ENCODE measurements at regions not wholly inside any gene's neighbourhood (a gene's known extent, or its start where the extent isn't known, plus 50 kb on each side); places are given as distances from the start of the nearest gene placed in this dataset.

DNA sequence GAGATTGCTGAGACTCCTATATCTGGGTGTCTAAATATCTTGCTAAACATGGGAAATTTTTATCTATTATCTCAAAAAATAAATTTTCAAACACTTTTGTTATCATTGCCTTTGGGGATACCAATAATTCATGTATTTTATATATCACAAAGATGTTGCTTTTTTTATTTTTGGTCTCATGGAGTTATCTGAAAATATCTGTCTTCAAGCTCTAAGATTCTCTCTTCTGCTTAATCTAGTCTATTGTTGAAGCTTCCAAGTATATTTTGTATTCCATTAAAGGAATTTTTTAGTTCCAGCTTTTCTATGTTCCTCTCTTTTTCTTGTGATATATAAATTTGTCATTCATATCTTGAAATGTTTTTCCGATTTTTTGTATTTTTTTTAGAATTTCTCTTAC, 812.0 kb downstream of the DACH1 start:
- no peaks in the 10 kb centered on the region for H3K36me3 ChIP-seq (replicated peaks in 1 of 2; ENCODE audit: insufficient read depth in 1 of 2, low read depth in 2 of 2)
- DNase-seq (no peak), ATAC-seq (no peak)
- TF ChIP-seq, protein P1, sequence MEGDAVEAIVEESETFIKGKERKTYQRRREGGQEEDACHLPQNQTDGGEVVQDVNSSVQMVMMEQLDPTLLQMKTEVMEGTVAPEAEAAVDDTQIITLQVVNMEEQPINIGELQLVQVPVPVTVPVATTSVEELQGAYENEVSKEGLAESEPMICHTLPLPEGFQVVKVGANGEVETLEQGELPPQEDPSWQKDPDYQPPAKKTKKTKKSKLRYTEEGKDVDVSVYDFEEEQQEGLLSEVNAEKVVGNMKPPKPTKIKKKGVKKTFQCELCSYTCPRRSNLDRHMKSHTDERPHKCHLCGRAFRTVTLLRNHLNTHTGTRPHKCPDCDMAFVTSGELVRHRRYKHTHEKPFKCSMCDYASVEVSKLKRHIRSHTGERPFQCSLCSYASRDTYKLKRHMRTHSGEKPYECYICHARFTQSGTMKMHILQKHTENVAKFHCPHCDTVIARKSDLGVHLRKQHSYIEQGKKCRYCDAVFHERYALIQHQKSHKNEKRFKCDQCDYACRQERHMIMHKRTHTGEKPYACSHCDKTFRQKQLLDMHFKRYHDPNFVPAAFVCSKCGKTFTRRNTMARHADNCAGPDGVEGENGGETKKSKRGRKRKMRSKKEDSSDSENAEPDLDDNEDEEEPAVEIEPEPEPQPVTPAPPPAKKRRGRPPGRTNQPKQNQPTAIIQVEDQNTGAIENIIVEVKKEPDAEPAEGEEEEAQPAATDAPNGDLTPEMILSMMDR (IDR thresholded peaks at IDR 0.05): no peak
- TF ChIP-seq POLR2A (IDR thresholded peaks at IDR 0.05): no peak
- WGBS, 2 donors: 55 to 68% methylated on average over 1 of the region's 1 CpG
- H3K4me3 ChIP-seq: no peak overlapping the region
- no peaks in the 10 kb centered on the region for H3K27me3 ChIP-seq
- H3K27ac ChIP-seq: no peak overlapping the region
- H3K4me1 ChIP-seq: no peaks in the 10 kb centered on the region
- intact Hi-C loops (cut with DNase I): no loop called here
- no peaks in the 10 kb centered on the region for H3K9me3 ChIP-seq

DNA sequence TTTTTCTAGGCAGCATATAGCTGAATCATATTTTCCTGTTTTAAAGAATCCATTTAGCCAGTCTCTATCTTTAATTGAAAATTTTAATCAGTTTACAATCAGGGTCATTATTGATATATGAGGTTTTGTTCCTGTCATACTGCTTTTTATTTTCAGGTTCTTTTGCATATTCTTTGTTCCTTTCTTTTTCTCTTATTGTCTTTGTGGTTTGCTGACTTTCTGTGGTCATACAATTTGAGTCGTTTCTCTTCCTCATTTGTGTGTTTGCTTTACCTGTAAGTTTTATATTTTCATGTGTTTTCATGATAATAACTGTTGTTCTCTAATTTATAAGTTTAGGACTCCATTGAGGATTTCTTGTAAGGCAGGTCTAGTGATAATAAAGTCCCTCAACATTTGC, 812.6 kb downstream of the DACH1 start:
- 32 to 62% methylated on average over 1 of the region's 1 CpG for WGBS, 2 donors
- H3K27me3 ChIP-seq: no peaks in the 10 kb centered on the region
- DNase-seq (no peak), ATAC-seq (no peak)
- no peaks in the 10 kb centered on the region for H3K36me3 ChIP-seq (replicated peaks in 1 of 2; ENCODE audit: insufficient read depth in 1 of 2, low read depth in 2 of 2)
- intact Hi-C loops (cut with DNase I): no loop called here
- H3K27ac ChIP-seq: no peak overlapping the region
- H3K9me3 ChIP-seq: no peaks in the 10 kb centered on the region
- no peaks in the 10 kb centered on the region for H3K4me1 ChIP-seq
- H3K4me3 ChIP-seq: no peak overlapping the region
- TF ChIP-seq, protein P1 (IDR thresholded peaks at IDR 0.05): no peak
- no peak for TF ChIP-seq POLR2A (IDR thresholded peaks at IDR 0.05)

DNA sequence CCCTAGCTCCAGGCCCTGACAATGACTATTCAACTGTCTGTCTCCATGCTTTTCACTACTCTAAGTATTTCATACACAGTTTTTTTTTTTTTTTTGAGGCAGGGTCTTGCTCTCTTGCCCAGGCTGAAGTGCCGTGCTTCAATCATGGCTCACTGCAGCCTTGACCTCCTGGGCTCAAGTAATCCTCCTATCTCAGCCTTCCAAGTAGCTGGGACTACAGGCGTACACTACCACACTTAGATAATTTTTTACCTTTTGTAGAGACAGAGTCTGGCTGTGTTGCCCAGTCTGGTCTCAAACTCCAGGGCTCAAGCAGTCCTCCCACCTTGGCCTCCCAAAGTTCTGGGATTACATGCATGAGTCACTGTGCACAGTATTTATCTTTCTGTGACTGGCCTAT, 815.4 kb downstream of the DACH1 start:
- Histone ChIP-seq H3K4me1 (no peaks in the 10 kb centered on the region), H3K9me3 (no peaks in the 10 kb centered on the region), H3K36me3 (replicated peaks in 1 of 2; ENCODE audit: insufficient read depth in 1 of 2, low read depth in 2 of 2) (no peaks in the 10 kb centered on the region), H3K4me3 (no peak overlapping the region), H3K27me3 (no peaks in the 10 kb centered on the region), H3K27ac (no peak overlapping the region)
- 76 to 77% methylated on average over 2 of the region's 2 CpGs for WGBS, 2 donors
- DNase-seq: no peak
- no peak for TF ChIP-seq POLR2A (IDR thresholded peaks at IDR 0.05)
- TF ChIP-seq, protein P1 (IDR thresholded peaks at IDR 0.05): no peak
- intact Hi-C loops (cut with DNase I): no loop called here
- no peak for ATAC-seq

DNA sequence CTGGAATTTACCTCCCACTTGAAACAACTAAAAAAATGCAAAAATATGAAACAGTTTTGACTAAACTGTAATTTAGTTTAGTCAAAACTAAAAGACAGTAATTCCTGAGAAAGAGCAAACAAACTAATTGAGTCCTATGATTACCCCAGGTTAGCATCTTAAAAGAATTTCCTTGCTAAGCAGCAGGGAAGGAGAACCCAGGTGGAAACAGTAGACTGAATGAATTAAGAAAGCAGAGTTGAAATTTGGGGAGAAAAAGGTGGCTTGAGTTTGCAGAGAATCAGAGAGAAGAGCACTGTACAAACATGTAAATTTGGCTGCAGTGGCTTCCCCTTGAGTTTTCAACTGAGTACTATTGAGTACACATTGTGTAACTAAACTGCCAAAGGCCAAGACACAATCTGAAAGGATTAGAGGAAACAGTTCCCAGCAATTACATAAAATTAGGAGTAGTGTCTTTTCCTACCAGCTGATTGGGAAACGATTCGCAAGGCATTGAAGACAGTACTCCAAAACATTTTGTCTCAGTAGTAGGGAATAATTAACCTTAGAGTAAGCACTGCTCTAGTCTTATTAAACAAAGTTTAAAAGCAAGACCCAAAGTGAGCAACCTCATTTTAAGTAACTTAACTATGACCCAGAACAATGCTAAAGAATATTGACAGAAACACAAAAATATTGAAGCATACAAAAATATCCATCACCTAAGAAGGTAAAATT, 820.5 kb downstream of the DACH1 start:
- no peak for ATAC-seq

More for the DNA sequence above, 820.5 kb downstream of the DACH1 start:
- Histone ChIP-seq H3K4me3 (no peak overlapping the region), H3K36me3 (replicated peaks in 1 of 2; ENCODE audit: insufficient read depth in 1 of 2, low read depth in 2 of 2) (no peaks in the 10 kb centered on the region), H3K27ac (no peak overlapping the region), H3K27me3 (no peaks in the 10 kb centered on the region), H3K4me1 (no peaks in the 10 kb centered on the region), H3K9me3 (no peaks in the 10 kb centered on the region)
- TF ChIP-seq, protein P1 (IDR thresholded peaks at IDR 0.05): no peak
- TF ChIP-seq POLR2A (IDR thresholded peaks at IDR 0.05): no peak
- WGBS, 2 donors: 32 to 37% methylated on average over 2 of the region's 2 CpGs
- no peak for DNase-seq
- intact Hi-C loops (cut with DNase I): no loop called here
